CD4-positive, alpha-beta T cell (primary cell): ENCODE measurements at regions not wholly inside any gene's neighbourhood (a gene's known extent, or its start where the extent isn't known, plus 50 kb on each side); places are given as distances from the start of the nearest gene placed in this dataset.

Experiments
- ATAC-seq: fragments of 200-7000 bp; cut with Tn5 transposase; one replicate; pipeline ENCODE4 v1.10.0; 2022; ENCODE audit warnings: mild to moderate bottlenecking; ENCODE audit not compliant: poor library complexity
- CTCF ChIA-PET: fragments of 350-600 bp; sonication (Branson Sonifier 250); formaldehyde crosslinking; loops from one replicate; lab custom pipeline; 2021; ENCODE audit warnings: antibody characterized with exemption, inconsistent platforms; lab: Charles Lee
- POLR2A ChIA-PET: fragments of 350-600 bp; sonication (Branson Sonifier 250); formaldehyde crosslinking; loops from one replicate; lab custom pipeline; 2021; ENCODE audit warnings: antibody characterized with exemption, inconsistent platforms; lab: Charles Lee
- DNase-seq, 14 experiments: peaks; one replicate each; pipeline ENCODE4 v3.0.0-alpha.2; 2013 to 2020; ENCODE audit warnings: mixed read lengths in 2 of 14
- H3K27ac ChIP-seq, 2 donors: one replicate each; pipeline versions ENCODE4 v1.5.1 to v1.7.0; 2013; ENCODE audit warnings: low read length in 2 of 2, low read depth in 1 of 2, mild to moderate bottlenecking in 1 of 2
- H3K27me3 ChIP-seq, 2 experiments: 1 replicate in 1 of 2; 2 replicates in 1 of 2; pipeline versions ENCODE4 v1.6.1 to v1.7.0; 2013; ENCODE audit warnings: low read length in 2 of 2, control low read depth in 1 of 2, mild to moderate bottlenecking in 1 of 2, moderate library complexity in 1 of 2; ENCODE audit not compliant: insufficient read depth in 2 of 2, control insufficient read depth in 1 of 2
- H3K36me3 ChIP-seq: one replicate; pipeline ENCODE4 v1.6.1; 2013; ENCODE audit warnings: low read length, control low read depth; ENCODE audit not compliant: insufficient read depth
- H3K4me1 ChIP-seq: one replicate; pipeline ENCODE4 v1.6.1; 2013; ENCODE audit warnings: low read length, control low read depth; ENCODE audit not compliant: insufficient read depth
- H3K4me3 ChIP-seq: one replicate; pipeline ENCODE4 v1.5.1; 2013; ENCODE audit warnings: mild to moderate bottlenecking, low read length, moderate library complexity
- H3K9me3 ChIP-seq, 2 experiments: 1 replicate in 1 of 2; 2 replicates in 1 of 2; pipeline versions ENCODE4 v1.6.1 to v1.7.0; 2013; ENCODE audit warnings: low read length in 2 of 2, mild to moderate bottlenecking in 2 of 2, control low read depth in 1 of 2, moderate library complexity in 1 of 2; ENCODE audit not compliant: control insufficient read depth in 1 of 2, insufficient read depth in 1 of 2
- H3K27ac Mint-ChIP-seq: one replicate; pipeline ENCODE4 v1.8.0; 2020; ENCODE audit warnings: mixed read lengths
- H3K27me3 Mint-ChIP-seq: one replicate; pipeline ENCODE4 v1.8.0; 2021; ENCODE audit warnings: mixed read lengths
- H3K36me3 Mint-ChIP-seq: one replicate; pipeline ENCODE4 v1.8.0; 2021; ENCODE audit warnings: low read depth, mixed read lengths
- H3K4me1 Mint-ChIP-seq: one replicate; pipeline ENCODE4 v1.8.0; 2021; ENCODE audit warnings: low read depth, mixed read lengths
- H3K4me3 Mint-ChIP-seq: one replicate; pipeline ENCODE4 v1.8.0; 2020; ENCODE audit warnings: mild to moderate bottlenecking, mixed read lengths
- H3K9me3 Mint-ChIP-seq: one replicate; pipeline ENCODE4 v1.8.0; 2020; ENCODE audit warnings: mixed read lengths
- CTCF ChIP-seq: fragments of 200-600 bp; IDR thresholded peaks from one replicate; pipeline ENCODE4 v1.8.0; 2022; ENCODE audit warnings: antibody characterized with exemption, mild to moderate bottlenecking
- intact Hi-C, 2 experiments: fragments of 100-400 bp; cut with DNase I in 1 of 2; cut with micrococcal nuclease in 1 of 2; formaldehyde crosslinking; loops; one replicate each; pipeline versions ENCODE4 v1.15.1 to v1.9.0; 2023 to 2025; cut with DNase I, micrococcal nuclease

DNA sequence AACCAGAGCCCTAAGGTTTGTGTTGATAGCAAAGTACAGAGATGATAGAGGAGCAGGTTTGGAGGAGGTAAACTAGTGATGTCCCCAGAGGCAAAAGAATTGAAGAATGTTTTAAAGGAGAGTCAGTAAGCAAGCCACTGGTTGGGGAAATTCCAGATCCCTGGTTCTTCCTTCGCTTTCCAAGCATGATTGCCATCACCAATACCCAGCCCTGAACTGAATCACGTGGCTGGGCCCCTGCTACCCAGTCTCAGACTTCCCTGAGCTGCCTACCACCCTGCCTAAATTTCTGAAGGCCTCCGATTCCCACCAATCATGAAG lies 95.3 kb upstream of the FOXN2 start:
- ATAC-seq (no peak), DNase-seq (no peak)
- no peak overlapping the region for H3K4me3 Mint-ChIP-seq
- intact Hi-C loops = no loop called here
- no peak overlapping the region for H3K27ac Mint-ChIP-seq
- H3K27ac ChIP-seq = no peak overlapping the region
- no peaks in the 10 kb centered on the region for H3K36me3 Mint-ChIP-seq
- ChIA-PET CTCF (no interaction called here), POLR2A (no interaction called here)
- H3K4me3 ChIP-seq = no peak overlapping the region
- H3K4me1 Mint-ChIP-seq = no peaks in the 10 kb centered on the region
- no peaks in the 10 kb centered on the region for H3K36me3 ChIP-seq
- H3K27me3 Mint-ChIP-seq = no peaks in the 10 kb centered on the region
- peaks cover 6% of the 10 kb centered on the region for H3K4me1 ChIP-seq
- no peak for TF ChIP-seq CTCF
- H3K27me3 ChIP-seq = no peaks in the 10 kb centered on the region
- H3K9me3 Mint-ChIP-seq = no peaks in the 10 kb centered on the region
- H3K9me3 ChIP-seq = no peaks in the 10 kb centered on the region

GRCh38 chr2:48219555-48220436 lies 94.7 kb upstream of the FOXN2 start:
- peaks cover 6% of the 10 kb centered on the region for H3K4me1 ChIP-seq
- H3K27me3 Mint-ChIP-seq = no peaks in the 10 kb centered on the region
- CTCF ChIA-PET = interaction anchor here (0.6 kb wide), 1 partner anchor 23 kb away, joined by 3 read pairs; no protein-coding TSS in a partner anchor
- H3K9me3 Mint-ChIP-seq = no peaks in the 10 kb centered on the region
- H3K4me3 ChIP-seq = no peak overlapping the region
- no peaks in the 10 kb centered on the region for H3K4me1 Mint-ChIP-seq
- POLR2A ChIA-PET = no interaction called here
- no peak overlapping the region for H3K27ac ChIP-seq
- H3K36me3 ChIP-seq = no peaks in the 10 kb centered on the region
- DNase-seq (no peak), ATAC-seq (no peak)
- H3K36me3 Mint-ChIP-seq = no peaks in the 10 kb centered on the region
- intact Hi-C loops = no loop called here
- H3K27me3 ChIP-seq = no peaks in the 10 kb centered on the region
- no peak overlapping the region for H3K27ac Mint-ChIP-seq
- no peaks in the 10 kb centered on the region for H3K9me3 ChIP-seq
- TF ChIP-seq CTCF = no peak
- H3K4me3 Mint-ChIP-seq = no peak overlapping the region

GRCh38 chr2:48220501-48220900 lies 94.0 kb upstream of the FOXN2 start:
- no peak overlapping the region for H3K4me3 ChIP-seq
- POLR2A ChIA-PET = no interaction called here
- Mint-ChIP-seq H3K4me3 (no peak overlapping the region), H3K36me3 (no peaks in the 10 kb centered on the region), H3K27ac (no peak overlapping the region), H3K27me3 (no peaks in the 10 kb centered on the region), H3K9me3 (no peaks in the 10 kb centered on the region), H3K4me1 (no peaks in the 10 kb centered on the region)
- DNase-seq = no peak
- no peaks in the 10 kb centered on the region for H3K9me3 ChIP-seq
- intact Hi-C loops = no loop called here
- CTCF ChIA-PET = no interaction called here
- ATAC-seq = no peak
- no peak overlapping the region for H3K27ac ChIP-seq
- H3K36me3 ChIP-seq = no peaks in the 10 kb centered on the region
- peaks cover 6% of the 10 kb centered on the region for H3K4me1 ChIP-seq
- H3K27me3 ChIP-seq = no peaks in the 10 kb centered on the region
- no peak for TF ChIP-seq CTCF
